NCI-H2107 treated with DMSO at 0.1 percent for 48 hours (cell line): ENCODE measurements at regions not wholly inside any gene's neighbourhood (a gene's known extent, or its start where the extent isn't known, plus 50 kb on each side); places are given as distances from the start of the nearest gene placed in this dataset.

Experiments
- DNase-seq: peaks from one replicate; lab custom pipeline; 2025; ENCODE audit not compliant: unreplicated experiment; lab: John Stamatoyannopoulos, UW

- no peak for DNase-seq
Measured at GRCh38 chr2:225097035-225097434, 54.8 kb upstream of the DOCK10 start.
